Activated naive CD4-positive, alpha-beta T cell treated with anti-CD3 and anti-CD28 coated beads, Interleukin-2, amount 50 U/mL, for 24 hours (primary cell): ENCODE measurements at regions not wholly inside any gene's neighbourhood (a gene's known extent, or its start where the extent isn't known, plus 50 kb on each side); places are given as distances from the start of the nearest gene placed in this dataset.

Experiments
- H3K27ac Mint-ChIP-seq: one replicate; pipeline ENCODE4 v1.8.0; 2021; ENCODE audit warnings: mild to moderate bottlenecking, mixed read lengths
- H3K27me3 Mint-ChIP-seq: one replicate; pipeline ENCODE4 v1.8.0; 2021; ENCODE audit warnings: mixed read lengths
- H3K36me3 Mint-ChIP-seq: one replicate; pipeline ENCODE4 v1.8.0; 2021; ENCODE audit warnings: mixed read lengths
- H3K4me1 Mint-ChIP-seq: one replicate; pipeline ENCODE4 v1.8.0; 2021; ENCODE audit warnings: mixed read lengths
- H3K4me3 Mint-ChIP-seq: one replicate; pipeline ENCODE4 v1.8.0; 2021; ENCODE audit warnings: mild to moderate bottlenecking, mixed read lengths
- H3K9me3 Mint-ChIP-seq: one replicate; pipeline ENCODE4 v1.8.0; 2021; ENCODE audit warnings: mixed read lengths

GRCh38 chr2:67503066-67503795 lies 106.1 kb downstream of the ETAA1 start:
- H3K9me3 Mint-ChIP-seq = no peaks in the 10 kb centered on the region
- no peak overlapping the region for H3K27ac Mint-ChIP-seq
- H3K27me3 Mint-ChIP-seq = no peaks in the 10 kb centered on the region
- H3K4me3 Mint-ChIP-seq = no peak overlapping the region
- no peaks in the 10 kb centered on the region for H3K36me3 Mint-ChIP-seq
- H3K4me1 Mint-ChIP-seq = no peaks in the 10 kb centered on the region

GRCh38 chr2:67510745-67511144 lies 113.6 kb downstream of the ETAA1 start:
- Mint-ChIP-seq H3K27me3 (peaks cover 2% of the 10 kb centered on the region), H3K9me3 (no peaks in the 10 kb centered on the region), H3K4me1 (no peaks in the 10 kb centered on the region), H3K4me3 (no peak overlapping the region), H3K36me3 (no peaks in the 10 kb centered on the region), H3K27ac (no peak overlapping the region)

- no peaks in the 10 kb centered on the region for H3K4me1 Mint-ChIP-seq
- H3K9me3 Mint-ChIP-seq = no peaks in the 10 kb centered on the region
- H3K27me3 Mint-ChIP-seq = peaks cover 2% of the 10 kb centered on the region
- no peaks in the 10 kb centered on the region for H3K36me3 Mint-ChIP-seq
- H3K4me3 Mint-ChIP-seq = no peak overlapping the region
- H3K27ac Mint-ChIP-seq = no peak overlapping the region
Observed at GRCh38 chr2:67514515-67514914, 117.4 kb downstream of the ETAA1 start.

- Mint-ChIP-seq H3K36me3 (no peaks in the 10 kb centered on the region), H3K4me3 (no peak overlapping the region), H3K4me1 (no peaks in the 10 kb centered on the region), H3K9me3 (no peaks in the 10 kb centered on the region), H3K27ac (no peak overlapping the region), H3K27me3 (peaks cover 2% of the 10 kb centered on the region)
Observed at GRCh38 chr2:67515056-67515455, 117.9 kb downstream of the ETAA1 start.

GRCh38 chr2:67515538-67515937 lies 118.4 kb downstream of the ETAA1 start:
- H3K27ac Mint-ChIP-seq = no peak overlapping the region
- no peaks in the 10 kb centered on the region for H3K9me3 Mint-ChIP-seq
- no peak overlapping the region for H3K4me3 Mint-ChIP-seq
- H3K4me1 Mint-ChIP-seq = no peaks in the 10 kb centered on the region
- H3K27me3 Mint-ChIP-seq = peaks cover 2% of the 10 kb centered on the region
- H3K36me3 Mint-ChIP-seq = no peaks in the 10 kb centered on the region

GRCh38 chr2:67516362-67516761 lies 119.2 kb downstream of the ETAA1 start:
- Mint-ChIP-seq H3K4me1 (no peaks in the 10 kb centered on the region), H3K9me3 (no peaks in the 10 kb centered on the region), H3K36me3 (no peaks in the 10 kb centered on the region), H3K27ac (no peak overlapping the region), H3K27me3 (peaks cover 2% of the 10 kb centered on the region), H3K4me3 (no peak overlapping the region)

- H3K27ac Mint-ChIP-seq = no peak overlapping the region
- no peaks in the 10 kb centered on the region for H3K36me3 Mint-ChIP-seq
- no peaks in the 10 kb centered on the region for H3K9me3 Mint-ChIP-seq
- H3K27me3 Mint-ChIP-seq = peaks cover 2% of the 10 kb centered on the region
- H3K4me3 Mint-ChIP-seq = no peak overlapping the region
- H3K4me1 Mint-ChIP-seq = no peaks in the 10 kb centered on the region
Observed at GRCh38 chr2:67516899-67517530, 119.9 kb downstream of the ETAA1 start.

GRCh38 chr2:67522148-67522547 lies 125.0 kb downstream of the ETAA1 start:
- Mint-ChIP-seq H3K4me1 (no peaks in the 10 kb centered on the region), H3K4me3 (no peak overlapping the region), H3K36me3 (no peaks in the 10 kb centered on the region), H3K27me3 (peaks cover 3% of the 10 kb centered on the region), H3K9me3 (peaks cover 5% of the 10 kb centered on the region), H3K27ac (no peak overlapping the region)

GRCh38 chr2:67524213-67524612 lies 127.1 kb downstream of the ETAA1 start:
- Mint-ChIP-seq H3K4me1 (no peaks in the 10 kb centered on the region), H3K4me3 (no peak overlapping the region), H3K27ac (no peak overlapping the region), H3K27me3 (peaks cover 3% of the 10 kb centered on the region), H3K9me3 (peaks cover 5% of the 10 kb centered on the region), H3K36me3 (no peaks in the 10 kb centered on the region)

- H3K27ac Mint-ChIP-seq = no peak overlapping the region
- no peak overlapping the region for H3K4me3 Mint-ChIP-seq
- H3K9me3 Mint-ChIP-seq = peaks cover 5% of the 10 kb centered on the region
- no peaks in the 10 kb centered on the region for H3K36me3 Mint-ChIP-seq
- H3K4me1 Mint-ChIP-seq = no peaks in the 10 kb centered on the region
- H3K27me3 Mint-ChIP-seq = peaks cover 3% of the 10 kb centered on the region
Observed at GRCh38 chr2:67524777-67525176, 127.6 kb downstream of the ETAA1 start.

GRCh38 chr2:67526283-67526682 lies 129.2 kb downstream of the ETAA1 start:
- no peak overlapping the region for H3K4me3 Mint-ChIP-seq
- no peak overlapping the region for H3K27ac Mint-ChIP-seq
- no peaks in the 10 kb centered on the region for H3K4me1 Mint-ChIP-seq
- H3K36me3 Mint-ChIP-seq = no peaks in the 10 kb centered on the region
- peaks cover 3% of the 10 kb centered on the region for H3K27me3 Mint-ChIP-seq
- peaks cover 5% of the 10 kb centered on the region for H3K9me3 Mint-ChIP-seq

- H3K27me3 Mint-ChIP-seq = peaks cover under 1% of the 10 kb centered on the region
- H3K27ac Mint-ChIP-seq = no peak overlapping the region
- no peaks in the 10 kb centered on the region for H3K4me1 Mint-ChIP-seq
- peaks cover 5% of the 10 kb centered on the region for H3K9me3 Mint-ChIP-seq
- H3K36me3 Mint-ChIP-seq = no peaks in the 10 kb centered on the region
- H3K4me3 Mint-ChIP-seq = no peak overlapping the region
Observed at GRCh38 chr2:67528320-67528719, 131.2 kb downstream of the ETAA1 start.

GRCh38 chr2:67532387-67532786 lies 135.3 kb downstream of the ETAA1 start:
- Mint-ChIP-seq H3K4me1 (no peaks in the 10 kb centered on the region), H3K4me3 (no peak overlapping the region), H3K36me3 (no peaks in the 10 kb centered on the region), H3K9me3 (no peaks in the 10 kb centered on the region), H3K27ac (no peak overlapping the region), H3K27me3 (no peaks in the 10 kb centered on the region)

GRCh38 chr2:67534745-67535144 lies 137.6 kb downstream of the ETAA1 start:
- H3K4me1 Mint-ChIP-seq = no peaks in the 10 kb centered on the region
- no peaks in the 10 kb centered on the region for H3K36me3 Mint-ChIP-seq
- no peak overlapping the region for H3K4me3 Mint-ChIP-seq
- H3K9me3 Mint-ChIP-seq = peaks cover 9% of the 10 kb centered on the region
- H3K27me3 Mint-ChIP-seq = no peaks in the 10 kb centered on the region
- no peak overlapping the region for H3K27ac Mint-ChIP-seq

GRCh38 chr2:67540962-67541361 lies 143.8 kb downstream of the ETAA1 start:
- Mint-ChIP-seq H3K36me3 (no peaks in the 10 kb centered on the region), H3K27ac (no peak overlapping the region), H3K4me3 (no peak overlapping the region), H3K4me1 (no peaks in the 10 kb centered on the region), H3K27me3 (no peaks in the 10 kb centered on the region), H3K9me3 (peaks cover 13% of the 10 kb centered on the region)

GRCh38 chr2:67544286-67544685 lies 147.2 kb downstream of the ETAA1 start:
- H3K36me3 Mint-ChIP-seq = no peaks in the 10 kb centered on the region
- H3K4me3 Mint-ChIP-seq = no peak overlapping the region
- no peak overlapping the region for H3K27ac Mint-ChIP-seq
- H3K27me3 Mint-ChIP-seq = peaks cover 3% of the 10 kb centered on the region
- H3K9me3 Mint-ChIP-seq = peaks cover 8% of the 10 kb centered on the region
- H3K4me1 Mint-ChIP-seq = no peaks in the 10 kb centered on the region
